Retina (tissue), 1 donor: ENCODE measurements at regions not wholly inside any gene's neighbourhood (a gene's known extent, or its start where the extent isn't known, plus 50 kb on each side); places are given as distances from the start of the nearest gene placed in this dataset.

Source experiments
- DNase-seq: peaks from one replicate; pipeline ENCODE4 v3.0.0-alpha.2; 2016

DNA sequence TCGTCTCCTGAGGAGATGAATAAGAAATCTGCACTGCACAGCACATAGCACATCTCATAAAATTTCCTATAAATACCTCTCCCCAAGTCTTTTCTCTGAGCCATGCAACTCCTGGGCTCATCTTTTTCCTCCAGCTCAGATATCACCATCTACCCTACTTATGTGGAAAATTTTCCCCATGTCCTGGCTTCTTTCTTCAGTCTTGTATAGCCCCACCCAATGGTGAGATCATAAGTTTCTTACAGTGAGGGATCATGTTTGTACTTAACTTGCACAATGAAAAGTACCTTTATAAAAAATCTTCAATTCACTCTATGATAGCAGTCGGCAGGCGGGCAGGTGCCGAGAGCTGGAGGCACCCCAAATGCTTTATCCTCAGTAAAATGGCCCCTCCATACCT lies 198.6 kb upstream of the S100G start:
- no peak for DNase-seq

DNA sequence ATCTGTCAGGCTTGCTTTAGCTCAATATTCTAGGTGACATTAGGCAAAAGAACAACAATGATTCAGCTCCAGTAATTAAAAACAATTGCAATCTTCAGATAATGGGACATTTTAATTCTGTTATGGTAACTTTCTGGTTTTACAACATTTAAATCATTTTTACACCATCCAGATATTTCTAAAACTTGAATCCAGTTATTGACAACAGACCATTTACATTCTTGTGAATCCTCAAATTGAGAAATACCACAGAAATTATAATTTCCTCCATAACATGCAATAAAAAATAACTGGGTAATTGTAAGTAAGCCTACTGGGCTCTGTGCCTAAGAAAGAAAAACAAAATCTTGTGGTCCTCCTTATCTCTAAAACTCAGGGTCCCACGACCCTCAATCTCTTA lies 195.0 kb upstream of the S100G start:
- no peak for DNase-seq

- no peak for DNase-seq
These were observed 192.7 kb upstream of the S100G start for GRCh38 chrX:16457239-16457638.

GRCh38 chrX:16458208-16458607 lies 191.8 kb upstream of the S100G start:
- DNase-seq = no peak

GRCh38 chrX:16459008-16459407 lies 190.9 kb upstream of the S100G start:
- DNase-seq = no peak

DNA sequence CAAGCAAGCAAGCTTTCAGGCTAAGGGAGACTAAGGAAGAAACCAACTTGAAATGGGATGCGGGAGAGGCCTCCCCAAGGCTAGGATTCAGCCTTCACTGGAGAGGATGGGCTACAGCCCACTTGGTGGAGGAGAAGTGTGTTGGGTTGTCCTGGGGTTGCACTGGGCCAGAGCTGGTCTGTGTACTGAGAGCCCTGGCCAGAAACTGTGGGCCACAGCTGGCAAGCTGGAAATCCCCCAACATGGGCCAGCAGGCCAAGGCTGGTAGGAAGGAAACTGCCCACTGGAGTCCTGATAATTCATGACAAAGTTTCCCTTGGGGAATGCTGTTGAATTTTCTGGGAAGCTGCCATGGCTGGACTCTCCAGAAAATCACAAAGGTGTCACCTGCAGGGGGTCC lies 188.0 kb upstream of the S100G start:
- no peak for DNase-seq

DNA sequence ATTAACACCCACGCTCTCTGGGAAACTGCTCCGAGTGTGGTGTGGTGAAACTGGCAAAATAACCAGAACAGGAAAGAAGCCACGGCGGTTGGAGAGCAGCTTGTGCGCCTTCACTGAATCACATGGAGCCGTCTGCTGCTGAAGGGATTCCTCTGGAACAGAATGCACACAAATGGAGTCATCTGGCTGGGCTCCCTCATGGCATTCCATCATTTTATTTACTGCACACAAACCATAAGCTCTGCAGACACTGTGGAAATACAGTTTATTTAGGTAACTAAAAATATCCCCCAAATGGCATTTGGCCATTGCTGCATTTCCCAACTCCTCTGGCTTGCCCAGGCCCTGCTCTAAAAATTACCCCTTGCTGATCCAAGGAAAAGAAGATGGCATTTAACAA lies 187.0 kb upstream of the S100G start:
- no peak for DNase-seq

DNA sequence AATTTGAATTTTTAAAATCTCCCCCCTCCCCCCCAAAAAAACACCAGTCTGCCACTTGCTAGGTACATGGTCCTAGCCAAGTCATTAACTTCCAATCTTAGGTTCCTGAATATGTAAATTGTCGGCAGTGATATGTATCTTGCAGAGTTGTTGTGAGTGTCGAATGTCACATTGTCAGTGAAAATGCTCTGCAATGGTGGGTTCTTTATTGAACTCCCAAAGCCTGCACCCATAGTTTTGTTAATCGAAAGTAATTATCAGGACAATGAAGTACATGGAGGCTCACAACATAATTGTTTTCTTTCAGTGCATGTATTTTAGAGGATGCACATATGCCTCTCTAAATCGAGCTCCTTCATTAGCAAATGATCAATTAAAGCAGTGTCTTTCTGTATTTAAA lies 185.6 kb upstream of the S100G start:
- DNase-seq = no peak

DNA sequence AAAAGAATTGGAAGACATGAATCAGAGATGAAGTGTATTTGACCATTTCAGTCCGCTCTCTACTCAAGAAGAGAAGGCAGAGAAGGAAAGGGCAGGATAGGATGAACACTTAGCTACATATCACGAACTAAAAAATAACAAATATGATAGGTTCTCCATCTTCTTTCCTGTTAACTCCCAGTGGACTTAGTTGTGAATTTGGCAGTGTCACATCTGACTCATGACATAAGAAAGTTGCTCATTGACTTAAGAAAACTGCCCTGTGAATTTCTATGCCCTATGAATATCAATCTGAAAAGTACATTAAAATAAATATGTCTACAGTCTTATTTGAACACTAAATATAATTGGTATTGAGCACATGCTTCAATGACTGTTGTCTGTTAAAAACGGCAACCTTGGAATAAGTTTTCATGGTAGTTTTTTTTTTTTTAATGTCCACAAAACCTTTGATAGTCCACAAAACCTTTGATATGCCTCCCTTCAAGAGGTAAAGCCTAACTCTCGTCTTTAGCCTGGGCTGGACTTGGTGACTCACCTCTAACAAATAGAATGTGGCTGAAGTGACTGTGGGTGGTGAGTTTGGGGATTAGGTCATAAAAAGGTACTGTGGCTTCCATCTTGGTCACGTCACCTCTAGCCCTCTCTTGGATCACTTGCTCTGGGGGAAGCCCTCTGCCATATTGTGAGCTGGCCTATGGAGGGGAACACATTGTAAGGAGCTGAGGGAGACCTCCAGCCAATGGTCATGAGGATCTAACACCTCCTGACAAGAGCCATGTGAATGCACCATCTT lies 184.7 kb upstream of the S100G start:
- no peak for DNase-seq

DNA sequence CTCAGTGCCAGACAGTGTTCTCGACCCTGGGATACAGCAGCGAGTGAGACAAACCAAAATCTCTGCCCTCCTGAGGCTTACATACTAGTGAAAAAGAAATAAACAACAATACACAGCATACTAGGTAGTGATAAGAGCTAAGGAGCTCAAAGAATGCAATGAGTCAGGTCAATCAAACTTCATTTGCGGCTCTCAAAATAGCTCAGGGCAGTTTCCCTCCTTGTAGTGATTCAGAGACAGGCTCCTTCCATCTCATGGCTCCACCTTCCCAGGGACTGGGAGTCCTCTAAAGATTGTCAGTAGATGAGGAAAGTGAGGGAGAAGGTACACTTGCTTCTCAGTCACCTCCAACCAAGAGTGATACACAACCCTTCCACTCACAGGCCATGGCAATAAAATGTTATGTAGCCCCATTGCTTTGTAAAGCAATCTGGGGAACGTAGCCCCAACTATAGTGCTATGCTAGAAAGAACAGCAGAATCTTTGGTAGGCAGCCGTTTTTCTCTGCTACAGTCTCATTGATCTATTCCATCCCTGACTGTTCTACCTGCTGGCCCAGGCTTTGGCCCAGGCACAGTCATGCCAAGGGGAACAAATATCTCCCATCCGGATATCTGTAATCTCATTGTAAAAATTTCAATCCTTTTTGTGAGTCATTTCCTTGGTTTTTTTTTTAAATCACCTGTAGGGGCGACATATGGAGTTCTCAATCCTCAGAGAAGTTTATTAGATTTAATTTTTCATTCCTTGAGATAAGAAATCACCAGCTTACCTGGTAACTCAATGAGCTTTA lies 183.1 kb upstream of the S100G start:
- DNase-seq = no peak

GRCh38 chrX:16469870-16470269 lies 180.1 kb upstream of the S100G start:
- DNase-seq = no peak

GRCh38 chrX:16472345-16472744 lies 177.6 kb upstream of the S100G start:
- no peak for DNase-seq

DNA sequence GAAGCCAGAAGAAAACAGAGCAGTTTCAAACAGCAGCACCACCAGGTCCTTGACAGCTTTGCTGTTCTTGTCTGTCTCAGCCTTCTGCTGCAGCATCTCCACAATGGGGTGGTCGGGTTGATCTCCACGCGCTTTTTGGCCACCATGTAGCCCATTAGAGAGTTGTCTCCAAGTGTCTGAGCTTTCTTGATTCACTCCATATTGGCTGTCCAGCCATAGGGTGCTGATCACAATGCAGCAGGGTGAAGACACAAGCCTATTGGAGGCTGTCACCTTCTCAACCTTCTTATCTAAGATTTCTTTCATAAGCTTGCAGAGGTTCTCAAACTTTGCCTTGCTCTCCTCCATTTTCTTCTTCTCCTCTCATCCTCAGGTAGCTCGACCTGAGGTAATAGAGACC lies 175.4 kb upstream of the S100G start:
- no peak for DNase-seq

GRCh38 chrX:16476009-16476408 lies 173.9 kb upstream of the S100G start:
- no peak for DNase-seq

GRCh38 chrX:16476692-16477091 lies 173.3 kb upstream of the S100G start:
- no peak for DNase-seq

GRCh38 chrX:16479206-16479869 lies 170.6 kb upstream of the S100G start:
- no peak for DNase-seq

DNA sequence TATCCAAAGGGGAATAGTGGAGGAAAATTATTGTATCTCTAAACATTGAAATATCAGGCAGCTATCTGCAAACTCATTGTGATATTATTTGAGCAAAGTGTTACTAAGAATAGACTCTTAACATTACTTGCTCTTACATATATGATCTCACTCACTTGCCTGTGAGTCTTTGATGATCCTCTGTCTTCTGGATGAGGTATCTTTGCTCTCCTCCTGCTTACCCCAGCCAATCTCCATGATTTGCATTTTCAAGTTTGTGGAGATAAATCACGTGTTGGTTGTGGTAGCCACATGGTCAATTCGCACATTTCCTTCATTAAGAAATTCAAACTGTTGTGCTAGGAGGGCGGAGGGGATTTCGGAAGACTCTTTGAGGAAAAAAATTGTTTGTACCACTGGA lies 169.9 kb upstream of the S100G start:
- no peak for DNase-seq

DNA sequence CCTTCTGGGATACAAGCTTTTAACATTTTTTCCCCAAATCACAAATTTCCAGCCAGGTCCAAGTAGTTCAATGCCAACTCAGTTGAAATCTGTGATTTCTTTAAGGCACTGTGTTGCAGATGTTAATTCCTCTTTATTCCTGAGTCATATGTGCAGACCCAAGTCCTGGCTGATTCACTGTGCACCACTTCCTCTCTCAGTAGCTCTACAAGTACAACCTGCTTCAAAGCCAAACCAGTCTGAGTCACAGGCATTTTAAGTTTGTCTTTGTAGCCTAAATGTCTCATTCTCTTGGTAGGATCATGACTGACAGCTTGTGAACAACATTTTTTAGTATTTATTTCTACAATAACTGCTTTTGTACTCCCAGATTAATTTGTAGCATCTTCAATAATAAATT lies 165.6 kb upstream of the S100G start:
- DNase-seq = no peak

GRCh38 chrX:16487620-16488385 lies 162.2 kb upstream of the S100G start:
- DNase-seq = no peak

- DNase-seq = no peak
These were observed 161.0 kb upstream of the S100G start for GRCh38 chrX:16488959-16489358.

DNA sequence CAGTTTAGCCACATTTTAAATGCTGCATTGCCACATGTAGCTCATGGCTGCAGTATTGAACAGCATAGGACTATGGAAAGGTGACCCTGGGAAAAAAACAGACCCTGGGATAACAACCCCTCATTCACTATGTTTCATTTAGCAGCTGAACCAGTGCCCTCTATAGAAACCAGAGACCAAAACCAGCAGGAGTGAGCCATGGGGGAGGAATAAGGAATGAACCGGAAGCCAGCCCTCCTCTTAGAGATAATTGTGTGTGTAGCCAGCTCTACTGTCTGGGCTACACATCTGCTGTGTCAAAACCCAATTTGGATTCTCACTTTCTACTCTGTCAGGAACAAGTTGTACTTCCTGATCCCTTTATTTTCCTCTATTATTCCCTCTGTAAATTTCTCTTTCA lies 158.5 kb upstream of the S100G start:
- no peak for DNase-seq

DNA sequence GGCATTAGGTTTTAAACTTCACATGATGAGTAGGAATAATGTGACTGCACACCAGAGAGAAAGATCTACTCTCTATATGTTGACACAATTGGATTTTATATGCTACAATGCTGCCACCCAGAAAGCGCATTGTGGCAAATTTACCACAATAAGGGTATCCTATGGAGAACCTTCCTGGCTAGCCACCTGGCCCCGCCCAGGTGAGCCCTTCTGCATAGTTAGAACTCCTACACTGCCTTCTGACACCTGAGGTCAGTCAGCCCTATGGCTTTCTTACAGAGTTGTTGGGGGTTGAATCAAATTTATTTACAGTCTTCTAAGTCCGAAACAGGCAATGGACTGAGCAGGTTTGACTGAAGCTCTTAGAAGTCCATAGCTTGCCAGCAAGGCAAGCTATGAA lies 153.8 kb upstream of the S100G start:
- no peak for DNase-seq
